Fibroblast of the aortic adventitia (primary cell): ENCODE measurements at regions not wholly inside any gene's neighbourhood (a gene's known extent, or its start where the extent isn't known, plus 50 kb on each side); places are given as distances from the start of the nearest gene placed in this dataset.

Source experiments
- DNase-seq: peaks from one replicate; pipeline ENCODE4 v3.0.0-alpha.2; 2010; ENCODE audit warnings: low read depth
- H3K4me3 ChIP-seq: 2 replicates; pipeline ENCODE4 v1.5.1; 2011; ENCODE audit warnings: low read depth, mild to moderate bottlenecking, control low read depth, low read length, moderate library complexity
- TF ChIP-seq, protein P1 (sequence below): IDR thresholded peaks from 2 replicates; pipeline ENCODE4 v1.5.1; 2011; ENCODE audit warnings: mild to moderate bottlenecking, low read length, control low read depth, inconsistent platforms; ENCODE audit not compliant: insufficient read depth

DNA sequence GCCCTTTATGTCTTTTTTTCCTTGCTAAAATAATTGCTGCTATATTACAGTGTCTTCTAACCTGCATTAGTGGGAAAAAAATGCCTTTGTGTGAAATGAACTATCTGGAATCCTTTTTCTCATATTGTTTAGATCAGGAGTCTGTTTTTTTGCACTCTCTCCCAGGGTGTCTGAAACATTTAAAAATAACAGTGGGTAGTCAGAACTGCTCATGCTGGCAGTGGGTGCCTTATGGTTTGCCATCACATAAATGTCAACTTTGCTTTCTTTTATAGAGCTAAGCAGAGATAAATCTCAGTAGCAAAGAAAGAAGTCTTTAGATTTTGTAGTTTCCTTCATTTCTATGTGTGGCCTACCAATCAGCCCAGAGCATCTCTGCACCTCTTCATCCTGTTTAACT lies 347.8 kb upstream of the RGMB start:
- TF ChIP-seq, protein P1, sequence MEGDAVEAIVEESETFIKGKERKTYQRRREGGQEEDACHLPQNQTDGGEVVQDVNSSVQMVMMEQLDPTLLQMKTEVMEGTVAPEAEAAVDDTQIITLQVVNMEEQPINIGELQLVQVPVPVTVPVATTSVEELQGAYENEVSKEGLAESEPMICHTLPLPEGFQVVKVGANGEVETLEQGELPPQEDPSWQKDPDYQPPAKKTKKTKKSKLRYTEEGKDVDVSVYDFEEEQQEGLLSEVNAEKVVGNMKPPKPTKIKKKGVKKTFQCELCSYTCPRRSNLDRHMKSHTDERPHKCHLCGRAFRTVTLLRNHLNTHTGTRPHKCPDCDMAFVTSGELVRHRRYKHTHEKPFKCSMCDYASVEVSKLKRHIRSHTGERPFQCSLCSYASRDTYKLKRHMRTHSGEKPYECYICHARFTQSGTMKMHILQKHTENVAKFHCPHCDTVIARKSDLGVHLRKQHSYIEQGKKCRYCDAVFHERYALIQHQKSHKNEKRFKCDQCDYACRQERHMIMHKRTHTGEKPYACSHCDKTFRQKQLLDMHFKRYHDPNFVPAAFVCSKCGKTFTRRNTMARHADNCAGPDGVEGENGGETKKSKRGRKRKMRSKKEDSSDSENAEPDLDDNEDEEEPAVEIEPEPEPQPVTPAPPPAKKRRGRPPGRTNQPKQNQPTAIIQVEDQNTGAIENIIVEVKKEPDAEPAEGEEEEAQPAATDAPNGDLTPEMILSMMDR, result no peak
- DNase-seq, result no peak
- H3K4me3 ChIP-seq, result no peak overlapping the region

GRCh38 chr5:98428806-98429205 lies 344.7 kb upstream of the RGMB start:
- peak; percentile 57 for DNase-seq
- TF ChIP-seq, protein P1, result no peak
- H3K4me3 ChIP-seq, result no peak overlapping the region

DNA sequence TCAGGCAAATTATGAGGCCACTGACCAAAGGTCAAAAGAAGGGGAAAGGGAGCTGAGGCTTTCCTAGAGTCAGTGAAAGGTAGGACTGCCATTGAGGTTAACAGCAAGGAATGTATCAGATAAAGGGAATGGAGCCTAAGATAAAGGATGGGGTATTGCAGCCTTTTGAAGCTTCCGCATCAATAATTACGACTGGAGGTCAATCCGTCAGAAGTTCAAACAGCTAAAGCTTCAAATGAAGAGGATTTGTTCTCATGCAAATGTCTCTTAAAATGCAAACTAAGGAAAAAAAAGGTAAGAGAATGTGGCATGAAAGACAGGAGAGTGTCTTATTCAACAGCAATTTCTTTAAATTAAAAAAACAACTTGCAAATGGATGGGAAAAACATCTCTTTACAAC lies 341.1 kb upstream of the RGMB start:
- TF ChIP-seq, protein P1, result no peak
- no peak for DNase-seq
- no peak overlapping the region for H3K4me3 ChIP-seq

DNA sequence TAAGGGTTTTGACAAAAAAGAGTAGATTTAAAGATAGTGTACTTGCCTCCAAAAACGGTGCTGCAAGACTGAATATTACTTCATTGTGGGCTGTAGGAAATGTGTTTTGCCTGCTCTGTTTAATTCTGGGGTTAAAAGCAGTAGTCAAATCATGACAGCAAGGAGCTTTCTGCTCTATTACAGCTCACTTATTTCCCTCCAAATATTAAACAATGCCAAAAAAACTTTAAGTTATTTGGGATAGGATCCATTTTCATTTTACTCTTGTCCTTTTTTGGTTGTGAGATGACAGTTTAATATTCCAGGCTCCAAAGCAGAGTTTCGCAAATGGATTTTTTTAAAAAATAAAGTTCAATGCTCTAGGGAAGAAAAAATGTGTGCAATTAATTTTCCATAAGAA lies 340.4 kb upstream of the RGMB start:
- H3K4me3 ChIP-seq, result no peak overlapping the region
- TF ChIP-seq, protein P1, result no peak
- peak; percentile 38 for DNase-seq

DNA sequence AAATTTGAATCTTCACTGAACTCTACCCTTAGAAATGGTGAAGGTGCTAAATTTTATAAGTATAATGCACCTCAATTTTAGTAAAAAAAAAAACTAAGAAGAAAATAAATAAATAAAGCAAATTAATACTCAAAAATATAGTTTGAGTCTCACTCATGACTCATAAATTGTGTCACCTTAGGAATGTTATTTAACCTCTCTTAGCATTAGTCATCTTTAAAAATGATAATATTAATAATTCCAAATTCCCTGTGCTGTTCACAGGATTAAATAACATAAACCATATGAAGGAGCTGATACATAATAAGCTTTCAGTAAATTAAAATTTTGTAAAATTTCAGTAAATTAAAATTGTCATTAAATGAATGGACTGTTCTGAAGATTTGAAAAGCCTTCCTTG lies 339.8 kb upstream of the RGMB start:
- TF ChIP-seq, protein P1, result no peak
- DNase-seq, result peak; percentile 38
- H3K4me3 ChIP-seq, result no peak overlapping the region

DNA sequence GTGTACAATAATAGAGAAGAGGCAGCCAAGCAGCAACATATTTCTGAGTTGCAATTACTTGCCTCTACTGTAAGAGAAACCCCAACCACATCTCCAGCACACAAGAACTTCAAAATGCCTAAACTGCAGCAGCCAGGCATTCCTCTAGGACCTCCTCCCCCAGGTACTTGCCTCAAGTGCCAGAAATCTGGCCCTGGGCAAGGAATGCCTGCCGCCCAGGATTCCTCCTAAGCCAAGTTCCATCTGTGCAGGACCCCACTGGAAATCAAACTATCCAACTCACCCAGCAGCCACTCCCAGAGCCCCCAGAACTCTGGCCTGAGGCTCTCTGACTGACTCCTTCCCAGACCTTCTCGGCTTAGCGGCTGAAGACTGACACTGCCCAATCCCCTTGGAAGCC lies 336.8 kb upstream of the RGMB start:
- TF ChIP-seq, protein P1, result no peak
- no peak overlapping the region for H3K4me3 ChIP-seq
- DNase-seq, result no peak

DNA sequence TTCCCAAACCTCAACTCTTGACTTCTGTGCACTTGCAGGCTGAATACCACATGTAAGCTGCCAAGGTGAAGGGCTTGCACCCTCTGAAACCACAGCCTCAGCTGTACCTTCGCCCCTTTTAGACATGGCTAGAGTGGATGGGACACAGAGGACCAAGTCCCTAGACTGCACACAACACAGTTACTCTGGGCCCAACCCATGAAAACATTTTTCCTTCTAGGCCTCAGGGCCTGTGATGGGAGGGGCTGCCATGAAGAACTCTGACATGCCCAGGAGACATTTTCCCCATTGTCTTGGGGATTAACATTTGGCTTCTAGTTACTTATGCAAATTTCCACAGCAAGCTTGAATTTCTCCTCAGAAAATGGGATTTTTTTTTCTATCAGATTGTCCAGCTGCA lies 331.0 kb upstream of the RGMB start:
- TF ChIP-seq, protein P1, result no peak
- DNase-seq, result no peak
- no peak overlapping the region for H3K4me3 ChIP-seq
